DND-41 (cell line): ENCODE measurements at regions not wholly inside any gene's neighbourhood (a gene's known extent, or its start where the extent isn't known, plus 50 kb on each side); places are given as distances from the start of the nearest gene placed in this dataset.

Experiments used
- EZH2 ChIP-seq: IDR thresholded peaks from 3 replicates; pipeline ENCODE4 v1.6.1; 2012; ENCODE audit warnings: borderline replicate concordance, low read depth, mild to moderate bottlenecking, moderate library complexity, low read length, inconsistent platforms; ENCODE audit not compliant: severe bottlenecking
- TF ChIP-seq, protein P1 (sequence below): IDR thresholded peaks from 2 replicates; pipeline ENCODE4 v1.5.1; 2012; ENCODE audit warnings: borderline replicate concordance, low read length, moderate library complexity, mild to moderate bottlenecking; ENCODE audit not compliant: poor library complexity, severe bottlenecking; ENCODE audit errors: extremely low read depth

GRCh38 chr18:6648581-6648980 lies 80.9 kb upstream of the ARHGAP28 start:
- TF ChIP-seq, protein P1, sequence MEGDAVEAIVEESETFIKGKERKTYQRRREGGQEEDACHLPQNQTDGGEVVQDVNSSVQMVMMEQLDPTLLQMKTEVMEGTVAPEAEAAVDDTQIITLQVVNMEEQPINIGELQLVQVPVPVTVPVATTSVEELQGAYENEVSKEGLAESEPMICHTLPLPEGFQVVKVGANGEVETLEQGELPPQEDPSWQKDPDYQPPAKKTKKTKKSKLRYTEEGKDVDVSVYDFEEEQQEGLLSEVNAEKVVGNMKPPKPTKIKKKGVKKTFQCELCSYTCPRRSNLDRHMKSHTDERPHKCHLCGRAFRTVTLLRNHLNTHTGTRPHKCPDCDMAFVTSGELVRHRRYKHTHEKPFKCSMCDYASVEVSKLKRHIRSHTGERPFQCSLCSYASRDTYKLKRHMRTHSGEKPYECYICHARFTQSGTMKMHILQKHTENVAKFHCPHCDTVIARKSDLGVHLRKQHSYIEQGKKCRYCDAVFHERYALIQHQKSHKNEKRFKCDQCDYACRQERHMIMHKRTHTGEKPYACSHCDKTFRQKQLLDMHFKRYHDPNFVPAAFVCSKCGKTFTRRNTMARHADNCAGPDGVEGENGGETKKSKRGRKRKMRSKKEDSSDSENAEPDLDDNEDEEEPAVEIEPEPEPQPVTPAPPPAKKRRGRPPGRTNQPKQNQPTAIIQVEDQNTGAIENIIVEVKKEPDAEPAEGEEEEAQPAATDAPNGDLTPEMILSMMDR: no peak
- no peak for TF ChIP-seq EZH2
